ENCODE measurements at regions not wholly inside any gene's neighbourhood (a gene's known extent, or its start where the extent isn't known, plus 50 kb on each side); places are given as distances from the start of the nearest gene placed in this dataset.

DNA sequence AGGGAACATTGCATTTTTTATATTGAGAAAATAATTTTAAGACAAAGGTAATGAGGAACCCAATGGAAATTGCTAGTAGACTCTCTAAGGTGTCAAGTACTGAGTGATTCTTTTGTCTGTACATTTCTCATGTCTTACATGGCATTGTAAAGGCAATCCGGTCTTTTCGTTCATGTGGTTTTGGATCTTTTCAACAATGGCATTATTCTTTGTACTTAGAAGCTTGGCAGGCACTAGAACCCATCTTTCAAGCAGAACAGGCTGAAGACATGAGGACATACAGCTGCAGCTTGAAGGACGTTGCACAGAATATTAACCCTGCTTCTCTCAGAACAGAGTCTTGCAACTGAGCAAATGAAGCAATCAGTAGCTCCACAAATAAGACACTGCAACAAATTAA, 231.5 kb upstream of the ZFHX3 start:
- Histone ChIP-seq H3K36me3 (ENCODE audit: control insufficient read depth in 2 of 4, insufficient read depth in 4 of 4, low read length in 3 of 4) (no peaks in the 10 kb centered on the region), H3K4me2 (ENCODE audit: insufficient read depth in 1 of 2, low read depth in 2 of 2, low read length in 2 of 2) (no peak overlapping the region), H2BK20ac (ENCODE audit: low read length) (no peak overlapping the region), H3K27me3 (replicated peaks in 1 of 4; ENCODE audit: control insufficient read depth in 3 of 4, extremely low read depth in 1 of 4, insufficient read depth in 3 of 4, low read length in 3 of 4) (no peaks in the 10 kb centered on the region), H3K9me3 (ENCODE audit: insufficient read depth in 2 of 2, low read depth in 1 of 2, low read length in 1 of 2) (no peaks in the 10 kb centered on the region), H3K9ac (replicated peaks in 1 of 4; ENCODE audit: extremely low read depth in 1 of 4, low read depth in 3 of 4, low read length in 3 of 4) (no peak overlapping the region), H2BK120ac (replicated peaks; ENCODE audit: low read depth, low read length) (no peak overlapping the region), H3K4ac (replicated peaks; ENCODE audit: insufficient read length, low read depth, low read length) (no peak overlapping the region), H4K91ac (replicated peaks; ENCODE audit: insufficient read length, low read length) (no peak overlapping the region), H3K79me2 (ENCODE audit: control insufficient read depth in 1 of 2, insufficient read depth in 2 of 2, low read length in 2 of 2) (no peaks in the 10 kb centered on the region), H3K14ac (ENCODE audit: insufficient read length) (no peak overlapping the region), H3K23ac (ENCODE audit: insufficient read length) (no peak overlapping the region), H4K5ac (ENCODE audit: insufficient read length, low read depth, low read length) (no peak overlapping the region), H3K27ac (ENCODE audit: low read depth, low read length) (no peak overlapping the region), H3K79me1 (ENCODE audit: low read depth, low read length) (no peaks in the 10 kb centered on the region), H2AFZ (ENCODE audit: low read length) (no peak overlapping the region), H2AK5ac (ENCODE audit: low read depth, low read length) (no peak overlapping the region), H3K56ac (replicated peaks; ENCODE audit: insufficient read length, low read depth, low read length) (no peak overlapping the region), H4K8ac (ENCODE audit: extremely low read depth, insufficient read depth, low read length) (no peak overlapping the region), H3K4me3 (ENCODE audit: extremely low read depth in 1 of 4, insufficient read depth in 2 of 4, low read depth in 3 of 4, low read length in 4 of 4) (no peak overlapping the region), H2BK5ac (ENCODE audit: low read depth, low read length) (no peak overlapping the region), H2BK12ac (ENCODE audit: low read depth, low read length) (no peak overlapping the region), H3K4me1 (replicated peaks in 1 of 4; ENCODE audit: control insufficient read depth in 3 of 4, insufficient read depth in 4 of 4, low read length in 3 of 4) (no peaks in the 10 kb centered on the region), H4K20me1 (replicated peaks in 1 of 2; ENCODE audit: control insufficient read depth in 1 of 2, insufficient read depth in 2 of 2, low read length in 2 of 2) (no peaks in the 10 kb centered on the region), H3K23me2 (ENCODE audit: low read depth, low read length) (no peaks in the 10 kb centered on the region), H3K18ac (ENCODE audit: extremely low read depth, low read length) (no peak overlapping the region), H2BK15ac (ENCODE audit: low read length) (no peak overlapping the region)
- CTCF ChIA-PET (ENCODE audit: partially characterized antibody), result interaction anchor here (0.6 kb wide), 1 partner anchor 84 kb away, joined by 4 read pairs; no protein-coding TSS in a partner anchor
- DNase-seq (ENCODE audit: low read depth in 1 of 2, low spot score in 2 of 2), result no peak
- FAIRE-seq, result no peak
- 81% methylated on average over 3 of the region's 3 CpGs; no CpG with 5 or more reads in 1 of the 2 experiments for WGBS, 2 experiments (ENCODE audit: extremely low coverage in 1 of 2, insufficient coverage in 1 of 2, insufficient read length in 1 of 2, insufficient replicate concordance in 2 of 2, low coverage in 1 of 2, low lambda C conversion rate in 2 of 2, missing lambda C conversion rate in 1 of 2)
- POLR2A ChIA-PET (ENCODE audit: partially characterized antibody), result no interaction called here
- TF ChIP-seq TAF7 (optimal IDR thresholded peaks at IDR 0.05; ENCODE audit: borderline replicate concordance, low read depth, low read length) (no peak), HDAC2 (IDR thresholded peaks at IDR 0.05; ENCODE audit: borderline replicate concordance in 1 of 2, low read depth in 2 of 2, low read length in 2 of 2) (no peak), POU5F1 (IDR thresholded peaks at IDR 0.05; ENCODE audit: low read depth, low read length) (no peak), CEBPB (IDR thresholded peaks at IDR 0.05; ENCODE audit: low read depth, low read length) (no peak), ZNF274 (IDR thresholded peaks at IDR 0.05; ENCODE audit: borderline replicate concordance, extremely low read depth, low read length) (no peak), EZH2 (IDR thresholded peaks at IDR 0.05; ENCODE audit: low read depth, low read length, severe bottlenecking) (no peak), SP4 (IDR thresholded peaks at IDR 0.05; ENCODE audit: low read length) (no peak), TAF1 (IDR thresholded peaks at IDR 0.05; ENCODE audit: low read depth, low read length) (no peak), EGR1 (IDR thresholded peaks at IDR 0.05; ENCODE audit: borderline replicate concordance, low read depth, low read length) (no peak), BACH1 (IDR thresholded peaks at IDR 0.05; ENCODE audit: low read length) (no peak), FOSL1 (IDR thresholded peaks at IDR 0.05; ENCODE audit: insufficient read depth, low read depth, low read length) (no peak), RXRA (IDR thresholded peaks at IDR 0.05; ENCODE audit: insufficient read depth, low read depth, low read length) (no peak), CBX8 (IDR thresholded peaks at IDR 0.05; ENCODE audit: borderline replicate concordance, low read depth, low read length) (no peak), SUZ12 (IDR thresholded peaks at IDR 0.05; ENCODE audit: low read length) (no peak)

Measured in H1 (cell line).